Keratinocyte (primary cell): ENCODE measurements at regions not wholly inside any gene's neighbourhood (a gene's known extent, or its start where the extent isn't known, plus 50 kb on each side); places are given as distances from the start of the nearest gene placed in this dataset.

Experiments
- DNase-seq: peaks from one replicate; pipeline ENCODE4 v3.0.0-alpha.2; 2011; ENCODE audit warnings: low read depth, missing footprints, low spot score
- FAIRE-seq: peaks from 2 replicates; lab custom pipeline; 2011; peaks lifted over from hg19 to GRCh38; lab: Jason Lieb, UNC
- H2AFZ ChIP-seq: 2 replicates; pipeline ENCODE4 v1.6.0; 2012; ENCODE audit warnings: low read length, control low read depth, inconsistent platforms; ENCODE audit not compliant: control insufficient read depth
- H3K27ac ChIP-seq: 2 replicates; pipeline ENCODE4 v1.5.1; 2011; ENCODE audit warnings: low read length; ENCODE audit not compliant: control insufficient read depth, insufficient read depth
- H3K27me3 ChIP-seq: 3 replicates; pipeline ENCODE4 v1.6.0; 2011; ENCODE audit warnings: low read length; ENCODE audit not compliant: control insufficient read depth, insufficient read depth; ENCODE audit errors: extremely low read depth
- H3K36me3 ChIP-seq, 2 experiments: 2 replicates in 1 of 2; 3 replicates in 1 of 2; pipeline ENCODE4 v1.5.1; 2011; ENCODE audit warnings: low read length in 2 of 2, mild to moderate bottlenecking in 1 of 2; ENCODE audit not compliant: control insufficient read depth in 2 of 2, insufficient read depth in 2 of 2; ENCODE audit errors: extremely low read depth in 1 of 2
- H3K4me1 ChIP-seq: 3 replicates; pipeline ENCODE4 v1.5.1; 2011; ENCODE audit warnings: low read length; ENCODE audit not compliant: control insufficient read depth, insufficient read depth; ENCODE audit errors: extremely low read depth
- H3K4me2 ChIP-seq: 3 replicates; pipeline ENCODE4 v1.6.0; 2011; ENCODE audit warnings: low read depth, low read length; ENCODE audit not compliant: control insufficient read depth, insufficient read depth; ENCODE audit errors: extremely low read depth
- H3K4me3 ChIP-seq, 3 experiments: fragments of 200-600 bp in 1 of 3; sonication (generic) in 1 of 3; 2 replicates in 2 of 3; 3 replicates in 1 of 3; pipeline ENCODE4 v1.5.1; 2011 to 2016; ENCODE audit warnings: low read length in 3 of 3, mild to moderate bottlenecking in 3 of 3, control low read depth in 2 of 3, inconsistent platforms in 1 of 3, low read depth in 1 of 3, mixed read lengths in 1 of 3, mixed run types in 1 of 3, moderate library complexity in 1 of 3; ENCODE audit not compliant: control insufficient read depth in 2 of 3, insufficient read depth in 2 of 3; ENCODE audit errors: extremely low read depth in 1 of 3
- H3K79me2 ChIP-seq: 2 replicates; pipeline ENCODE4 v1.6.0; 2012; ENCODE audit warnings: low read length; ENCODE audit not compliant: control insufficient read depth, insufficient read depth
- H3K9ac ChIP-seq: 3 replicates; pipeline ENCODE4 v1.6.0; 2011; ENCODE audit warnings: low read length; ENCODE audit not compliant: control insufficient read depth, insufficient read depth; ENCODE audit errors: extremely low read depth
- H3K9me1 ChIP-seq: 3 replicates; pipeline ENCODE4 v1.6.0; 2011; ENCODE audit warnings: low read length; ENCODE audit not compliant: control insufficient read depth, insufficient read depth; ENCODE audit errors: extremely low read depth
- H3K9me3 ChIP-seq: 2 replicates; pipeline ENCODE4 v1.5.1; 2012; ENCODE audit warnings: low read depth, low read length; ENCODE audit not compliant: control insufficient read depth
- H4K20me1 ChIP-seq: 3 replicates; pipeline ENCODE4 v1.6.0; 2011; ENCODE audit warnings: low read length; ENCODE audit not compliant: control insufficient read depth, insufficient read depth; ENCODE audit errors: extremely low read depth
- EZH2 ChIP-seq: IDR thresholded peaks from one replicate; pipeline ENCODE4 v1.6.1; 2012; ENCODE audit warnings: inconsistent platforms, mild to moderate bottlenecking, low read length, moderate library complexity
- dilution Hi-C: fragments of 300-500 bp; cut with MboI; formaldehyde crosslinking; loops from one replicate; pipeline ENCODE4 v1.7.0; 2020; ENCODE audit warnings: low sequenced_read_pairs; ENCODE audit not compliant: extremely low pct_ligation_motif_present
- TF ChIP-seq, protein P1 (sequence below), 3 experiments: IDR thresholded peaks in 1 of 3; conservative IDR thresholded peaks in 1 of 3; optimal IDR thresholded peaks in 1 of 3; 2 replicates in 2 of 3; 3 replicates in 1 of 3; pipeline versions ENCODE3 to v1.5.1; 2011; ENCODE audit warnings: low read length in 3 of 3, mild to moderate bottlenecking in 3 of 3, moderate library complexity in 2 of 3, control low read depth in 1 of 3, inconsistent platforms in 1 of 3; ENCODE audit not compliant: insufficient read depth in 2 of 3; ENCODE audit errors: extremely low read depth in 1 of 3

DNA sequence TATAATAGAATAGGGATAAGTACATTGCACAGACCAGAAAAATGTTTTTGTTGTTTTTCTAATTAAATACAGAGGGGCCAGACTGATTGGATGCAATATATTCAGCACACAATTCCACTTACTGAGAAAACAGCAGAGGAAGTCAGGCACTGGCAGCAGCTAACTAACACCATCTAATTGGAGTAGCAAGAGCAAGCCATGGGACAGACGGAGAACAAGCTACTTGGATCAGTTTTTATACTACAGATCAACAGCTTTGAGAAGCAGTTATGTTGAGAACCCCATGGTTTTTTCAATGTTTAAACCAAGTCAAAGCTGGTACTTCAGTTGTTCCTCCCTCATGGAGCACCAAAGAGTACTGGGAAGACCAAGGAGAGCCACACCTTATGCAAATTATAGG is 1249.4 kb downstream of the LRFN5 start:
- DNase-seq (no peak), FAIRE-seq (no peak)
- Histone ChIP-seq H3K36me3 (no peaks in the 10 kb centered on the region), H3K79me2 (no peaks in the 10 kb centered on the region), H3K9ac (no peak overlapping the region), H3K9me3 (no peaks in the 10 kb centered on the region), H3K4me3 (no peak overlapping the region), H3K9me1 (no peaks in the 10 kb centered on the region), H2AFZ (no peak overlapping the region), H4K20me1 (no peaks in the 10 kb centered on the region), H3K4me1 (no peaks in the 10 kb centered on the region), H3K4me2 (no peak overlapping the region), H3K27me3 (no peaks in the 10 kb centered on the region), H3K27ac (no peak overlapping the region)
- dilution Hi-C loops, result no loop called here
- no peak for TF ChIP-seq EZH2
- TF ChIP-seq, protein P1, sequence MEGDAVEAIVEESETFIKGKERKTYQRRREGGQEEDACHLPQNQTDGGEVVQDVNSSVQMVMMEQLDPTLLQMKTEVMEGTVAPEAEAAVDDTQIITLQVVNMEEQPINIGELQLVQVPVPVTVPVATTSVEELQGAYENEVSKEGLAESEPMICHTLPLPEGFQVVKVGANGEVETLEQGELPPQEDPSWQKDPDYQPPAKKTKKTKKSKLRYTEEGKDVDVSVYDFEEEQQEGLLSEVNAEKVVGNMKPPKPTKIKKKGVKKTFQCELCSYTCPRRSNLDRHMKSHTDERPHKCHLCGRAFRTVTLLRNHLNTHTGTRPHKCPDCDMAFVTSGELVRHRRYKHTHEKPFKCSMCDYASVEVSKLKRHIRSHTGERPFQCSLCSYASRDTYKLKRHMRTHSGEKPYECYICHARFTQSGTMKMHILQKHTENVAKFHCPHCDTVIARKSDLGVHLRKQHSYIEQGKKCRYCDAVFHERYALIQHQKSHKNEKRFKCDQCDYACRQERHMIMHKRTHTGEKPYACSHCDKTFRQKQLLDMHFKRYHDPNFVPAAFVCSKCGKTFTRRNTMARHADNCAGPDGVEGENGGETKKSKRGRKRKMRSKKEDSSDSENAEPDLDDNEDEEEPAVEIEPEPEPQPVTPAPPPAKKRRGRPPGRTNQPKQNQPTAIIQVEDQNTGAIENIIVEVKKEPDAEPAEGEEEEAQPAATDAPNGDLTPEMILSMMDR (optimal IDR thresholded peaks at IDR 0.05 in 1 of 3, IDR thresholded peaks at IDR 0.05 in 1 of 3, conservative IDR thresholded peaks at IDR 0.05 in 1 of 3; ENCODE audit: extremely low read depth in 1 of 3, insufficient read depth in 2 of 3, low read length in 3 of 3), result no peak

DNA sequence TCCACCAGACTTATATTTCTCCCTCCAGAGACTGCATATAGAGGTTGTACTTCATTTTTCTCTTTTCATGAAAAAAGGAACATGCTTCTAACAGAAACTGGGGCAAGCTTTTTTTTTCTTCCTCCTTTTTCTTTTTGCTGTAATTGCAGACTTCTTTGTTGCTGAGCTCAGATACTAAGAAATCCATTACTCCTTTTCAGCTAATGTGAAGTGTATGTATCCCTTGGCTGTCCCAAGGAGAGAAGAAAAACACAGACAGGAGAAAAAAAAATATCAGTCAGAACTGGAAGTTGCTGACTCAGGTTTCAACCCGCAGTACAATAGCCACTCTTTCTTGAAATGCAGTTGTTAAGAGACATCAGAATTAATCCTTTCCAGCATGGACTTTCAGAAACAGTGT is 1248.4 kb downstream of the LRFN5 start:
- Histone ChIP-seq H2AFZ (no peak overlapping the region), H3K9me3 (no peaks in the 10 kb centered on the region), H3K9me1 (no peaks in the 10 kb centered on the region), H3K4me3 (no peak overlapping the region), H3K27ac (no peak overlapping the region), H4K20me1 (no peaks in the 10 kb centered on the region), H3K79me2 (no peaks in the 10 kb centered on the region), H3K4me2 (no peak overlapping the region), H3K9ac (no peak overlapping the region), H3K36me3 (no peaks in the 10 kb centered on the region), H3K4me1 (no peaks in the 10 kb centered on the region), H3K27me3 (no peaks in the 10 kb centered on the region)
- dilution Hi-C loops, result no loop called here
- no peak for DNase-seq
- TF ChIP-seq EZH2, result no peak
- TF ChIP-seq, protein P1 (optimal IDR thresholded peaks at IDR 0.05 in 1 of 3, IDR thresholded peaks at IDR 0.05 in 1 of 3, conservative IDR thresholded peaks at IDR 0.05 in 1 of 3; ENCODE audit: extremely low read depth in 1 of 3, insufficient read depth in 2 of 3, low read length in 3 of 3), result no peak
- no peak for FAIRE-seq
